HG02885 (cell line): ENCODE measurements at regions not wholly inside any gene's neighbourhood (a gene's known extent, or its start where the extent isn't known, plus 50 kb on each side); places are given as distances from the start of the nearest gene placed in this dataset.
"Not testable (repeated sequence)": the region's sequence is repeated elsewhere in the genome, so short reads cannot be mapped to it uniquely, and the experiment has no call there.

Experiments used
- ATAC-seq: cut with Tn5 transposase; IDR thresholded peaks from one replicate; pipeline ENCODE4 v1.9.1; 2021; ENCODE audit warnings: mild to moderate bottlenecking; ENCODE audit not compliant: unreplicated experiment, poor library complexity

- no peak for ATAC-seq
Observed at GRCh38 chr5:40453689-40454088, 226.0 kb upstream of the PTGER4 start.

DNA sequence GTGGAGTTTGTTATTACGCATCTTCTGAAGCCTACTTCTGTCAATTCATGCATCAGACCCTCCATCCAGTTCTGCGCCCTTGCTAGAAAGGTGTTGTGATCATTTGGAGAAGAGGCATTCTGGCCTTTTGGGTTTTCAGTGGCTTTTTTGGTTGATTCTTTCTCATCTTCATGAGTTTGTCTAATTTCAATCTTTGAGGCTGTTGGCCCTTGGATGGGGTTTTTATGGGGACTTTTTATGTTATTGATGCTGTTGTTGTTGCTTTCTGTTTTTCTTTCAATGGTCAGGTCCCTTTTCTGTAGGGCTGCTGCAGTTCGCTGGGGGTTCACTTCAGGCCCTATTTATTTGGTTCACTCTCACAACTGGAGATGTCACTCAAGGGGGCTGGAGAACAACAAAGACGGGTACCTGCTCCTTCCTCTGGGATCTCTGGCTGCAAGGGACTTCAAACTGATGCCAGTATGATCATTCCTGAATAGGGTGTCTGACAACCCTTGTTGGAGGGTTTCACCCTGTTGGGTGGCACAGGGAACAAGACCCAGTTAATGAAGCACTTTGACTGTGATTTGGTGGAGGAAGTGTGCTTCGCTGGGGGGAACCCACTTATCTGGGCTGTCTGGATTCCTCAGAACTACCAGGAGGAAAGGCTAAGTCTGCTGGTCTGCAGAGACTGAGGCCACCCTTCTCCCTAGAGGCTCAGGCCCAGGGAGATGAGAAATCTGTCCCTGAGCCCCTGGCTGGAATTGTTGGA, 226.7 kb upstream of the PTGER4 start:
- ATAC-seq, result no peak

GRCh38 chr5:40447438-40447837, 232.3 kb upstream of the PTGER4 start:
- no peak for ATAC-seq

DNA sequence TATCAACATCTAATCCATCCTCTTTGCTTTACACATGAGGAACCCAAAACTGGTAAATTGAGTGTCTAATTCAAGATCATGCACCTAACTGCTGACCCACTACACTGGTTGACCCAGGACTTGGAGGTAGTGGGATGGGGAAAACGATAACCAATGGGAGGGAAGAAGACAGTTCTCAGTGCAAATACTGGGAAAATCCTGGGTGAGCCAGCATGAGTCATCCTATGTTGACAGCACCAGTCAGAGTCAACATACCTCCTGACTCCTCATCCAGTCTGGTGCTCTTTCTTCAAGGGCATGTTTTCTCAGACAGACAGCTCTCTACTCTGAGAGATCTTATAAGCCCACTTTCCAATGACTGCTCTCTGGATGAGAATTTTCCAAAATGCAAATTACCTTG, 232.8 kb upstream of the PTGER4 start:
- ATAC-seq, result no peak

GRCh38 chr5:40442346-40442745, 237.4 kb upstream of the PTGER4 start:
- no peak for ATAC-seq

- peak; percentile 59 for ATAC-seq
Observed at GRCh38 chr5:40441733-40442132, 238.0 kb upstream of the PTGER4 start.

DNA sequence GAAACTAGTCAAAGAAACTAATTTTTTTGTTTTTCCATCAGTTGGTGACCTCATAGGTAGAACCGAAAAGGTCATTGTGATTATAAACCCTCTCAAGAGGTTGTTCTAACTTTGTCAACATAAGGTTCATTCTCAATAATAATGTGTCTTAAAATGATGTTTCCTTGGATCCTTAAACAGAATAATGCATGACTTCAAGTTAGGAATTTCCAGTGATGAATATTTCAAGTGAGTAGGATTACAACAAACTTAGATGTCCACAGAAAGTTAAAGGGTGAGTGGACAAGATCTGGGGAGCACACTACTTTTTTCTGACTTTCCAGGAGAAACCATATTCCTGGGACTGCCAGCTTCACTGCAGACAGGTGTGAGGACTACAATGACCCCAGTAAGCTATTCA, 239.0 kb upstream of the PTGER4 start:
- ATAC-seq, result no peak

GRCh38 chr5:40439103-40439502, 240.6 kb upstream of the PTGER4 start:
- ATAC-seq, result not testable (repeated sequence)

GRCh38 chr5:40438646-40439045, 241.1 kb upstream of the PTGER4 start:
- not testable (repeated sequence) for ATAC-seq

DNA sequence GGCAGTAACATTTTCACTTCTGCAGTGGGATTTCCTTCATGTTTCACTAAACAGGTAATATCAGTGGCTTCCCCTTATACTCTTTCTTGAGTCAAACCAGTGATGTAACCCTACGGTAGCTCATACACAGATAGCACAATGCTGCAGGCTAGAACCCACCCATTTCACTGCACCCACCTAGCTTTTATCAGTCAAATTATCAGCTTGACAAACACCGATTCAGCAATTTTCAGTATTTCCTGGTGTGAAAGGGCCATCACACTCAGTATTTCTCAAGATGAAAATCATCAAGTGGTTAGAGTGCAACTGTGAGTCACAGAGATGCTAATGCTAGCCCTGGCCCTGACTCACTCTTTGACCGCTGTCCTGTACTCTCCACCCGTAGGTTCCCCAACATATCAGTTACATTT, 242.3 kb upstream of the PTGER4 start:
- ATAC-seq, result peak; percentile 52

DNA sequence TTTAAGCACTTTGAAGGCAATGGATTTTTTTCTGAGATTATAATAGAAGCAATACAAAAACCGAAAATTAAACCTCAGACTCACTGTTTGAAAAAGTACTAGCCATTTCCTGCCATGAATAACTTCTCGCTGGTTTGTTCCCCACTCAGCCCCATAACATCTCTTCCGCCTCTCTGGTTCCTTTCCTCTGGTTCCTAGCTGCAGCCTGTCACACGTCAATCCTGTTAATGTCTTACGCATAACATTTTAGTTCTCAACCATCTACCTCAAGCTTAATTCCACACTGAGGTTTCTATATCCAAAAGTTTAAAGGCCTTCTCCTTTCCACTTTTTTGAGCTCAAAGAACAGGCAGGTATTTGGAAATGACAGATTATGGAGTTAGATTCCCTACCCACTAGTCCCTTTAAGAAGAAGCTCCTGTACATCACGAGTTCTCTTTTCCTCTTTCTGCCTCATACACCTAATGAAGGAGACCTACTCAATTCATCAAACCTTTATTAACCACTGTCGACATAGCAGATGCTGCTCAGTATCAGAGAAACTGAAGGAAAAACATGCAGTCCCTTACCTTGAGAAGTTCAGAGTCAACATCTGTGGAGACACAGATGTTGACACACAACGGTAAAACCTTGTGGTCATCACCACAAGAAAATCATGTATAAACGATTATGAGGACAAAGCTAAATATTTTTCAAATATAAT, 243.0 kb upstream of the PTGER4 start:
- peak; percentile 64 for ATAC-seq

DNA sequence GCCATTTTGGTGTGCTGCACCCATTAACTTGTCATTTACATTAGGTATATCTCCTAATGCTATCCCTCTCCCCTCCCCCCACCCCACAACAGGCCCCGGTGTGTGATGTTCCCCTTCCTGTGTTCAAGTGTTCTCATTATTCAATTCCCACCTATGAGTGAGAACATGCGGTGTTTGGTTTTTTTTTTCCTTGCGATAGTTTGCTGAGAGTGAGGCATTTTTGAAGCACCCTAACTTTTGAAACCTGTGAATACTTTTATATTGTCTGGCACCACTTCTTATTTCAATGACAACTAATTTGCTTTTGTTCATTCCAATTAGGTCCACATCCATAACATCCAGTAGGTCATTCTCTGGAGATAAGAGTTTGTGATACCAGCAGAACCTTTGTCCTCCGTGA, 244.0 kb upstream of the PTGER4 start:
- ATAC-seq, result not testable (repeated sequence)

DNA sequence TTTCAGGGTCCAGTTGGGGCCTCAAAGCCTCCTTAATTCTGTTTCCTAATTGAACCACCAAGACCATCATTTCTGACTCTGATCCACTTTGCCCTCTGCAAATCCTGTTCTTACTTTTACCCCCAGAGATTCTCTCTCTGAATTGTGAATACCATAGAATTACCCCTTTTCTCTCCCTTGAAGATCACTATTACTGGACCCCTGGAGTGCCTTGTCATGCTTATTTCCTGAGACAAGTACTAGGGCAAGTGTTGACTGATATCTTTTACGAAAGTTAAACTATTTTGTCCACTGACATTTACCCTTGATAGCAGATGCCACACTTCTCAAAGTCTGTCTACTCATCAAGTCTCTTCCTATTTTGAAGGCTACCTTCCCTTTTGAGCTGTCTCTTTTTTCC, 246.9 kb upstream of the PTGER4 start:
- no peak for ATAC-seq

- no peak for ATAC-seq
Observed at GRCh38 chr5:40431734-40432133, 248.0 kb upstream of the PTGER4 start.

DNA sequence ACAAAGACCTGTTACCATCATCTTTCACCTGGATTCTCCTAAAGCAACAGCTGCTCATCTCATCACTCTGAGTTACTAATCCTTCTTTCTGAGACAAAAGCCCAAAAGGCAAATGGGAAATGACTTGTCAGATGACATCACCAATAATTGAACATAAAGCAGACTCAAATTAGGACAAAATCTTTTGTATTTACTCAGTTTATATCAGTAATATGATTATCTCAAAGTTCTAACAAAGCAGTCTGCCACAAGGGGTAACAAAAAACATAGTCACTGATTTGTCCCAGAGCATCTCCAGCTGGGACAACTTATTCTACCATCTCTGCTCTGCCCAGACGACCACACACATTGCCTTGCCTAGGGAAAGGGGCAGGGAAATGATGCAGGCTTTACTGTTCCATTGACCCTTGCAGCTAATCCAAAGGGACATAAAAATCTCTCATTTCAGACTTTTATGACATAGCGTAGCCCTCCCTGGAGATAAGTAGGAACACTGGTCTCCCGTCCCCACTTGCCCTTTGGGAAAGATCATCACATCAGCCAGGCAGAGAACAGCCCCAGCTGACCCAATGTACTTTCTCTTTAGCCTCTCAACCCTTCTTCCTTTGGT, 249.5 kb upstream of the PTGER4 start:
- ATAC-seq, result no peak

DNA sequence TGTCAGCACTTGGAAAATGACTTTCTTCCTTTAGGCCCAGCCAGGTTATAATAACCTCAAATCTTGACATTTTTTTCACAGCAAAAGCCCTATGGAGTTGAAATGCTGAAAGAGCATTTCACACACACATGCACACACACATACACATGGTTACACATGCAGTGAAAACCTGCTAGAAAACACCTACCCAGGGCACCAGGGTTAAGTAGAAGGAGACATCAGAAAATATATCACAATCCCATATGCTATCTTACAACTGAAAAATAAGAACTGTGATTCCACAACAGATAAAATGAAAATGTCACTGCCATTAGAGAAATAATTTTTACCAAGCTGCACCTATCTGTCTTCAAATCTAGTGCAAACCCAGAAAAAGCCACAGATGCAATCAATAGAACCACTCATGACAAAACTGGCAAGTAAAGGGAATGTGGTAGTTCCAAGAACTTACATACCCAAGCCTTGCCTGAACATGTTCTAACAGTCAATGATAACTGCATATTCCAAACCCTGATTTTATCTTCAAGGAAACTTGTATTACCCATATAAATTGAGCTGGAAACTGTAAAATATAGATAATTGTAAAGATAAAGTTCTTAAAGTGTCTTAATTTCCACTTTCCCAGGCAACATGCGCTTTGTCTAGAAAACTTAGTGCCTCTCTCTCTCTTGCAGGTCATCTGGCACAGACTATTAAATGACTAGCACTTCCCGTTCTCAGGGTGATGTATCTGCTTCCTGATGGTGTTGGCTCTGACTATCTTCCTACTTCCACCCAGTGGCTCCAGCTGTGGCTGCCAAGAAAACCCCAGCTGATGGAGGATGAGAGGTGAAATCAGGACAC, 250.2 kb upstream of the PTGER4 start:
- no peak for ATAC-seq

- no peak for ATAC-seq
Observed at GRCh38 chr5:40428815-40429214, 250.9 kb upstream of the PTGER4 start.

- ATAC-seq, result no peak
Observed at GRCh38 chr5:40428126-40428525, 251.6 kb upstream of the PTGER4 start.

DNA sequence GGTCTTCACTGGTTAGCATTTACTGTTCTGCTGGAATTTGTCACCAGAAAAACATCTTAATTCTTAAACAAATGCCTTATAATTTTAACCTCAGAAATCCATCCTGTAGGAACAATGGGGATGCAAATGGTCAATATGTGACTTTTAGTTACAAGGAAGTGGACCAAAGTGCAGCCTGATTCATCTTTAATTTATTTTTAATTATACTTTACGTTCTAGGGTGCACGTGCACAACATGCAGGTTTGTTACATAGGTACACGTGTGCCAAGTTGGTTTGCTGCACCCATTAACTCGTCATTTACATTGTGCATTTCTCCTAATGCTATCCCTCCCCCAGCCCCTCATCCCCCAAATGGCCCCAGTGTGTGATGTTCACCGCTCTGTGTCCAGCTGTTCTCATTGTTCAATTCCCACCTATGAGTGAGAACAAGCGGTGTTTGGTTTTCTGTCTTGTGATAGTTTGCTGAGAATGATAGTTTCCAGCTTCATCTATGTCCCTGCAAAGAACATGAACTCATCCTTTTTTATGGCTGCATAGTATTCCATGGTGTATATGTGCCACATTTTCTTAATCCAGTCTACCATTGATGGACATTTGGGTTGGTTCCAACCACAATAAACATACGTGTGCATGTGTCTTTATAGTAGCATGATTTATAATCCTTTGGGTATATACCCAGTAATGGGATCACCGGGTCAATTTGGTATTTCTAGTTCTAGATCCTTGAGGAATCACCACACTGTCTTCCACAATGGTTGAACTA, 262.5 kb upstream of the PTGER4 start:
- not testable (repeated sequence) for ATAC-seq

DNA sequence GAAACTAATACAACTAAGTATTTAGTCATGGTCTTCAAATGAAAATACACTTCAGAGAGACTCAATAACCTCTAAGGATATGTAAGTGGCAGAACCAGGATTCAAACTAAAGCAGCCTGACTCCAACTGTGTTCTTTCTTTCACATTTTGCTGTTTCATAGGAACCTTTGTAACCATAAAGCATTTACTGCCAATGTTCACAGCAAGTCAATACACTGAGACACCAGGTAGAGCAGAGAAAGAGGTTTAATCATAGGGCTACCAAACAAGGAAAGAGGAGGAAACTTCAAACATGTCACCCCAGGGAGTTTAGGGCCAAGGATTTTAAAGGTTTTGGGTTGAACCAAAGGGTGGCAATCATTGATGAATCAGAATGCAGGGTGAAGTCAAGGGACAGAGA, 263.1 kb upstream of the PTGER4 start:
- ATAC-seq, result no peak
